Thyroid gland (tissue), 4 donors: ENCODE measurements at regions not wholly inside any gene's neighbourhood (a gene's known extent, or its start where the extent isn't known, plus 50 kb on each side); places are given as distances from the start of the nearest gene placed in this dataset.
"Not testable (repeated sequence)": the region's sequence is repeated elsewhere in the genome, so short reads cannot be mapped to it uniquely, and the experiment has no call there.

Experiments used
- DNase-seq, 2 donors: peaks; one replicate each; pipeline ENCODE4 v3.0.0-alpha.2; 2019
- H3K27ac ChIP-seq, 3 donors: fragments of 200-600 bp; sonication (generic); 1 replicate in 2 of 3; 2 replicates in 1 of 3; pipeline ENCODE4 v1.5.1; 2016 to 2019; ENCODE audit warnings: mild to moderate bottlenecking in 1 of 3, moderate library complexity in 1 of 3
- H3K27me3 ChIP-seq: fragments of 200-600 bp; sonication (generic); one replicate; pipeline ENCODE4 v1.5.1; 2019
- H3K36me3 ChIP-seq, 2 donors: fragments of 200-600 bp; sonication (generic); one replicate each; pipeline ENCODE4 v1.5.1; 2016 to 2019
- H3K4me1 ChIP-seq, 2 donors: fragments of 200-600 bp; sonication (generic); one replicate each; pipeline ENCODE4 v1.5.1; 2017 to 2019
- H3K4me3 ChIP-seq, 3 donors: fragments of 200-600 bp; sonication (generic); replicated peaks in 1 of 3; 1 replicate in 2 of 3; 2 replicates in 1 of 3; pipeline ENCODE4 v1.5.1; 2016; ENCODE audit warnings: mild to moderate bottlenecking in 1 of 3
- H3K9me3 ChIP-seq: fragments of 200-600 bp; sonication (generic); one replicate; pipeline ENCODE4 v1.5.1; 2017
- POLR2A ChIP-seq, 2 donors: fragments of 450-650 bp; IDR thresholded peaks; one replicate each; pipeline ENCODE4 v1.6.1; 2017; ENCODE audit warnings: antibody characterized with exemption in 2 of 2, mild to moderate bottlenecking in 2 of 2, moderate library complexity in 1 of 2
- WGBS, 2 donors: methylation state at CpG; one replicate each; pipeline ENCODE4 v1.1.5; 2017; 5-methylcytosine and 5-hydroxymethylcytosine counted together
- intact Hi-C: fragments of 100-400 bp; cut with DNase I; formaldehyde crosslinking; loops from one replicate; pipeline ENCODE4 v1.15.1; 2023
- TF ChIP-seq, protein P1 (sequence below), 6 experiments: fragments of 200-600 bp in 3 of 6; fragments of 450-650 bp in 3 of 6; sonication (generic) in 3 of 6; IDR thresholded peaks; one replicate each; pipeline ENCODE4 v1.5.1; 2016 to 2019; ENCODE audit warnings: antibody characterized with exemption in 6 of 6, mild to moderate bottlenecking in 2 of 6, inconsistent platforms in 1 of 6, moderate library complexity in 1 of 6

DNA sequence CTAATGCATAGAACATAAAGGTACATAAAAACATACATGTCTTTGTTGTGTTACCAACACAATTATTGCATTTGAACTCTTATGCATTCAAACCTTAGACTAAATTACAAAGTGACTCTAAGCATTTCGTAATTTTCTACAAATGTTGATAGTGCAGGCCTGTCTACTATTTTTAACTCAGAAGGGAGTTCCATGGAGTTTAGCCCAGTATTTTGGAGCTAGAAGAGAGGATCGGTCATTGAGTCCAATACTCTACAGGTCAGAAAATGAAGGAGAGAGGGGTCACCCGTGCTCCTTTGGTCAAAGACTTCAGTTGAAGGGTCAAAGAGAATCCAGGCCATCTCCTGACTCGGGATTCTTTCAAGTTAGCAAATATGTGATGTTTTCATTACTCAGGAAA lies 55.3 kb upstream of the SRRM3 start:
- TF ChIP-seq, protein P1, sequence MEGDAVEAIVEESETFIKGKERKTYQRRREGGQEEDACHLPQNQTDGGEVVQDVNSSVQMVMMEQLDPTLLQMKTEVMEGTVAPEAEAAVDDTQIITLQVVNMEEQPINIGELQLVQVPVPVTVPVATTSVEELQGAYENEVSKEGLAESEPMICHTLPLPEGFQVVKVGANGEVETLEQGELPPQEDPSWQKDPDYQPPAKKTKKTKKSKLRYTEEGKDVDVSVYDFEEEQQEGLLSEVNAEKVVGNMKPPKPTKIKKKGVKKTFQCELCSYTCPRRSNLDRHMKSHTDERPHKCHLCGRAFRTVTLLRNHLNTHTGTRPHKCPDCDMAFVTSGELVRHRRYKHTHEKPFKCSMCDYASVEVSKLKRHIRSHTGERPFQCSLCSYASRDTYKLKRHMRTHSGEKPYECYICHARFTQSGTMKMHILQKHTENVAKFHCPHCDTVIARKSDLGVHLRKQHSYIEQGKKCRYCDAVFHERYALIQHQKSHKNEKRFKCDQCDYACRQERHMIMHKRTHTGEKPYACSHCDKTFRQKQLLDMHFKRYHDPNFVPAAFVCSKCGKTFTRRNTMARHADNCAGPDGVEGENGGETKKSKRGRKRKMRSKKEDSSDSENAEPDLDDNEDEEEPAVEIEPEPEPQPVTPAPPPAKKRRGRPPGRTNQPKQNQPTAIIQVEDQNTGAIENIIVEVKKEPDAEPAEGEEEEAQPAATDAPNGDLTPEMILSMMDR (IDR thresholded peaks at IDR 0.05), result no peak
- TF ChIP-seq POLR2A (IDR thresholded peaks at IDR 0.05), result no peak
- no peaks in the 10 kb centered on the region for H3K36me3 ChIP-seq
- intact Hi-C loops, result no loop called here

DNA sequence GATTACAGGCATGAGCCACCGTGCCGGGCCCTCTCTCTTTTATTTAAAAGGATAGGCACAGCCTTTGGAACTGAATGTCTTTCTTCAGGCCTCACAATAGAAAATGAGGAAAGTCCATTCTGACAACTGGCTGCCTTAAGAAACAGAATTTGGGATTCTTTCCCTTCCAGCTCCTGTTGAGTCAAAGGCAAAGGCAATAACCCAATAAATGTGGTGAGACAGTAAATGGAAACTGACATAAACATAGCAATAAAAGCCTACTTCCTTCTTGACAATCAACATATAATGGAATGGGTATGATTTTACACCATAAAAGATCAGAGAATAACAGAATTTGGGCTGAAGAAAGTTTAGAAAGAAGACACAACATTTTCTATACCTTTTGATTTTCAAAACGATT lies 52.7 kb upstream of the SRRM3 start:
- H3K9me3 ChIP-seq, H3K4me3 ChIP-seq, H3K4me1 ChIP-seq, H3K27me3 ChIP-seq, H3K36me3 ChIP-seq, H3K27ac ChIP-seq, intact Hi-C loops, DNase-seq: not testable (repeated sequence)
- 89 to 95% methylated on average over 3 of the region's 3 CpGs for WGBS, 2 donors

More for the DNA sequence above, 55.3 kb upstream of the SRRM3 start:
- H3K9me3 ChIP-seq, result no peaks in the 10 kb centered on the region
- 77 to 82% methylated on average over 4 of the region's 4 CpGs for WGBS, 2 donors
- H3K27me3 ChIP-seq, result no peaks in the 10 kb centered on the region
- H3K4me1 ChIP-seq, result no peaks in the 10 kb centered on the region
- no peak overlapping the region for H3K4me3 ChIP-seq
- DNase-seq, result no peak
- H3K27ac ChIP-seq, result no peak overlapping the region

DNA sequence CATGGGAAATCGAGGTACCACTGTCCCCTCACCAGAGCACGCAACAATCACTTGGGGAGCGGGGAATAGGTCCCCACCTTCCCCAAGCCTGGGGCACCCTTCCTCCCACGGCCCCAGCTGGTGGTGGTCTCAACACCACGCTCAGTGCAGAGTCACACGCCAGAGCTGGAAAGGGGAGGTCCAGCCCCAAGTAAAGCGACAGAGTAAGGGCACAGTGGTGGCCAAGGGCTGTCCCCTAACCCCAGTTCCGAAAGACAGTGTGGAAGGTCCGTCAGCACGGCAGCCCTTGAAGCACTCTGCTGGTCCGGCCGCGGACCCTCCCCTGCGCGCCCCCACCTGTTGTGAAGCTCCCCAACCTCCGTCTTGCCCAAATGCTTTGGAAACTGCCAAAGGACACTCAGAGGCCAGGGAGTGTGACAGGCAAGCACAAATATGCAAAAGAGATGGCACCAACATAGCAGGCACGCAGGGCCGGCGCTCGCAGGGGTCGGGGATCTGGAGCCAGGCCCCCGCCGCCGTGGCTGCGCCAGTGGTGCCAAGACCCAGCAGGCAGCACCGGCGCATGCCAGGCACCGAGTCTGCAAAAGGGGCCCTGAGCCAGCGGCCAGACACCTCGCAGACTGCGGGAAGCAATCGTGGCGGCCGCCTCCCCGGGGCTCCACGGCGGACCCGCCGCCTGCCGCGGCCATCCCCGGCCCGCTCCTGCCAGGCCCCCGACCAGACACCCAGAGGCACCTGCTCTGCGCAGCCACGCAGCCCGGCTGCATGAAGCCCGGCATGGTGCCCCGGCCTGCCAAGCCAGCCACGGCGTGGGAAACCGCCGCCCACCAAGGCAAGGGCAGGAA lies 51.6 kb upstream of the SRRM3 start:
- Histone ChIP-seq H3K27ac (no peak overlapping the region), H3K9me3 (no peaks in the 10 kb centered on the region), H3K27me3 (no peaks in the 10 kb centered on the region), H3K4me3 (no peak overlapping the region), H3K4me1 (no peaks in the 10 kb centered on the region), H3K36me3 (no peaks in the 10 kb centered on the region)
- 46 to 77% methylated on average over 20 to 42 of the region's 53 CpGs for WGBS, 2 donors
- no peak for TF ChIP-seq POLR2A (IDR thresholded peaks at IDR 0.05)
- TF ChIP-seq, protein P1 (IDR thresholded peaks at IDR 0.05), result no peak
- intact Hi-C loops, result no loop called here
- no peak for DNase-seq
